ENCODE measurements at regions not wholly inside any gene's neighbourhood (a gene's known extent, or its start where the extent isn't known, plus 50 kb on each side); places are given as distances from the start of the nearest gene placed in this dataset.

- ChIA-PET CTCF (no interaction called here), POLR2A (no interaction called here)
- H3K27ac Mint-ChIP-seq: peak overlapping the region in 1 of 9 donors; percentile 31
- ATAC-seq: no peak
- Histone ChIP-seq H3K4me3 (ENCODE audit: low read length) (no peak overlapping the region), H3K9me3 (ENCODE audit: control insufficient read depth in 2 of 3, low read length in 3 of 3) (no peaks in the 10 kb centered on the region), H3K4me1 (ENCODE audit: control insufficient read depth in 2 of 2, insufficient read depth in 2 of 2, low read length in 2 of 2) (peaks cover 0 to 2% of the 10 kb centered on the region in 2 donors), H3K36me3 (ENCODE audit: control insufficient read depth in 2 of 3, insufficient read depth in 3 of 3, low read length in 3 of 3) (no peaks in the 10 kb centered on the region), H3K27me3 (ENCODE audit: control insufficient read depth in 2 of 2, insufficient read depth in 2 of 2, low read length in 2 of 2) (no peaks in the 10 kb centered on the region), H3K27ac (ENCODE audit: low read depth, low read length) (no peak overlapping the region)
- H3K4me3 Mint-ChIP-seq: no peak overlapping the region
- no peaks in the 10 kb centered on the region for H3K36me3 Mint-ChIP-seq
- no peak for DNase-seq
- intact Hi-C loops (cut with micrococcal nuclease): no loop called here
- no peaks in the 10 kb centered on the region for H3K27me3 Mint-ChIP-seq
- H3K9me3 Mint-ChIP-seq: no peaks in the 10 kb centered on the region
- peaks cover 1 to 26% (median 6%) of the 10 kb centered on the region in 7 donors for H3K4me1 Mint-ChIP-seq
Measured at GRCh38 chr13:24612726-24613125, 67.5 kb upstream of the ATP12A start.

GRCh38 chr13:24613128-24613527, 67.1 kb upstream of the ATP12A start:
- H3K27me3 Mint-ChIP-seq: no peaks in the 10 kb centered on the region
- H3K36me3 Mint-ChIP-seq: peaks cover 0 to 4% (median 0%) of the 10 kb centered on the region in 5 donors
- no peak for ATAC-seq
- peaks cover 5 to 30% (median 9%) of the 10 kb centered on the region in 7 donors for H3K4me1 Mint-ChIP-seq
- peak overlapping the region in 1 of 9 donors; percentile 31 for H3K27ac Mint-ChIP-seq
- H3K9me3 Mint-ChIP-seq: peaks cover 0 to 1% (median 0%) of the 10 kb centered on the region in 11 donors
- ChIA-PET CTCF (no interaction called here), POLR2A (no interaction called here)
- H3K36me3 ChIP-seq (ENCODE audit: control insufficient read depth in 2 of 3, insufficient read depth in 3 of 3, low read length in 3 of 3): no peaks in the 10 kb centered on the region
- no peak overlapping the region for H3K27ac ChIP-seq (ENCODE audit: low read depth, low read length)
- intact Hi-C loops (cut with micrococcal nuclease): no loop called here
- no peaks in the 10 kb centered on the region for H3K27me3 ChIP-seq (ENCODE audit: control insufficient read depth in 2 of 2, insufficient read depth in 2 of 2, low read length in 2 of 2)
- H3K4me3 Mint-ChIP-seq: no peak overlapping the region
- no peak for DNase-seq
- H3K4me3 ChIP-seq (ENCODE audit: low read length): no peak overlapping the region
- no peaks in the 10 kb centered on the region for H3K9me3 ChIP-seq (ENCODE audit: control insufficient read depth in 2 of 3, low read length in 3 of 3)
- H3K4me1 ChIP-seq (ENCODE audit: control insufficient read depth in 2 of 2, insufficient read depth in 2 of 2, low read length in 2 of 2): peaks cover 3 to 7% of the 10 kb centered on the region in 2 donors

- no peak for ATAC-seq
- Mint-ChIP-seq H3K36me3 (peaks cover 0 to 4% (median 0%) of the 10 kb centered on the region in 5 donors), H3K4me3 (no peak overlapping the region), H3K4me1 (peaks cover 10 to 37% (median 15%) of the 10 kb centered on the region in 7 donors), H3K27me3 (no peaks in the 10 kb centered on the region), H3K27ac (no peak overlapping the region), H3K9me3 (peaks cover 0 to 1% (median 0%) of the 10 kb centered on the region in 11 donors)
- Histone ChIP-seq H3K4me1 (ENCODE audit: control insufficient read depth in 2 of 2, insufficient read depth in 2 of 2, low read length in 2 of 2) (peaks cover 9 to 13% of the 10 kb centered on the region in 2 donors), H3K27ac (ENCODE audit: low read depth, low read length) (no peak overlapping the region), H3K36me3 (ENCODE audit: control insufficient read depth in 2 of 3, insufficient read depth in 3 of 3, low read length in 3 of 3) (no peaks in the 10 kb centered on the region), H3K4me3 (ENCODE audit: low read length) (no peak overlapping the region), H3K27me3 (ENCODE audit: control insufficient read depth in 2 of 2, insufficient read depth in 2 of 2, low read length in 2 of 2) (no peaks in the 10 kb centered on the region), H3K9me3 (ENCODE audit: control insufficient read depth in 2 of 3, low read length in 3 of 3) (no peaks in the 10 kb centered on the region)
- ChIA-PET CTCF (no interaction called here), POLR2A (no interaction called here)
- intact Hi-C loops (cut with micrococcal nuclease): no loop called here
- no peak for DNase-seq
Measured at GRCh38 chr13:24613755-24614154, 66.5 kb upstream of the ATP12A start.

- Histone ChIP-seq H3K4me1 (ENCODE audit: control insufficient read depth in 2 of 2, insufficient read depth in 2 of 2, low read length in 2 of 2) (peaks cover 17 to 20% of the 10 kb centered on the region in 2 donors), H3K36me3 (ENCODE audit: control insufficient read depth in 2 of 3, insufficient read depth in 3 of 3, low read length in 3 of 3) (no peaks in the 10 kb centered on the region), H3K27me3 (ENCODE audit: control insufficient read depth in 2 of 2, insufficient read depth in 2 of 2, low read length in 2 of 2) (no peaks in the 10 kb centered on the region), H3K9me3 (ENCODE audit: control insufficient read depth in 2 of 3, low read length in 3 of 3) (no peaks in the 10 kb centered on the region), H3K4me3 (ENCODE audit: low read length) (no peak overlapping the region), H3K27ac (ENCODE audit: low read depth, low read length) (no peak overlapping the region)
- Mint-ChIP-seq H3K4me3 (no peak overlapping the region), H3K27ac (peak overlapping the region in 5 of 9 donors; percentile 9 to 56 (median 16)), H3K36me3 (peaks cover 0 to 4% (median 0%) of the 10 kb centered on the region in 5 donors), H3K4me1 (peaks cover 15 to 42% (median 23%) of the 10 kb centered on the region in 7 donors), H3K27me3 (no peaks in the 10 kb centered on the region), H3K9me3 (peaks cover 0 to 1% (median 0%) of the 10 kb centered on the region in 11 donors)
- intact Hi-C loops (cut with micrococcal nuclease): no loop called here
- ChIA-PET CTCF (no interaction called here), POLR2A (no interaction called here)
- ATAC-seq (no peak), DNase-seq (no peak)
Measured at GRCh38 chr13:24614306-24615080, 65.7 kb upstream of the ATP12A start.

DNA sequence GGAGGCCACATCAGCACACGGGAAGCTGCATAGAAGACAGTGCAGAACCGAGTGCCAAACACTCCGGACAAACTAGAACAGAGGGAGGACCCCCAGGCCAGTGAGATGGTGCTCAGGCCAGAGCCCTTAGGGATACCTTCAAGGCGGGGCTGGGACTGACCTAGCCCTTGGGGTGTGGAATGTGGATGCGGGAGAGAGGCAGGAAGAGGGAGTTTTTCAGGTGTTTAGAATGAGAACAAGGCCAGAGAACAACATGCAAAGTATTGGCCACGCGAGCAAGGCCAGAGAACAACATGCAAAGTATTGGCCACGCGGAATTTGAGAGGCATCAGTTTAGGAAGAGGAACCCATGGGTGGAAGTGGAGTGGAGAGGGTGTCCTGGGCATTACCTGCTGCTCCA, 65.1 kb upstream of the ATP12A start:
- H3K27me3 Mint-ChIP-seq: no peaks in the 10 kb centered on the region
- intact Hi-C loops (cut with micrococcal nuclease): no loop called here
- no peak overlapping the region for H3K27ac ChIP-seq (ENCODE audit: low read depth, low read length)
- H3K4me3 ChIP-seq (ENCODE audit: low read length): no peak overlapping the region
- peaks cover 0 to 4% (median 0%) of the 10 kb centered on the region in 5 donors for H3K36me3 Mint-ChIP-seq
- no peak for ATAC-seq
- ChIA-PET POLR2A (no interaction called here), CTCF (no interaction called here)
- peak overlapping the region in 5 of 9 donors; percentile 9 to 56 (median 16) for H3K27ac Mint-ChIP-seq
- no peaks in the 10 kb centered on the region for H3K27me3 ChIP-seq (ENCODE audit: control insufficient read depth in 2 of 2, insufficient read depth in 2 of 2, low read length in 2 of 2)
- H3K4me1 Mint-ChIP-seq: peaks cover 16 to 46% (median 26%) of the 10 kb centered on the region in 7 donors
- H3K9me3 ChIP-seq (ENCODE audit: control insufficient read depth in 2 of 3, low read length in 3 of 3): no peaks in the 10 kb centered on the region
- no peaks in the 10 kb centered on the region for H3K36me3 ChIP-seq (ENCODE audit: control insufficient read depth in 2 of 3, insufficient read depth in 3 of 3, low read length in 3 of 3)
- peaks cover 17 to 26% of the 10 kb centered on the region in 2 donors for H3K4me1 ChIP-seq (ENCODE audit: control insufficient read depth in 2 of 2, insufficient read depth in 2 of 2, low read length in 2 of 2)
- no peak overlapping the region for H3K4me3 Mint-ChIP-seq
- DNase-seq: no peak
- peaks cover 0 to 1% (median 0%) of the 10 kb centered on the region in 11 donors for H3K9me3 Mint-ChIP-seq

GRCh38 chr13:24615911-24616472, 64.2 kb upstream of the ATP12A start:
- no peak for ATAC-seq
- H3K4me1 Mint-ChIP-seq: peaks cover 18 to 42% (median 31%) of the 10 kb centered on the region in 7 donors
- H3K36me3 Mint-ChIP-seq: peaks cover 0 to 4% (median 0%) of the 10 kb centered on the region in 5 donors
- Histone ChIP-seq H3K4me1 (ENCODE audit: control insufficient read depth in 2 of 2, insufficient read depth in 2 of 2, low read length in 2 of 2) (peaks cover 17 to 31% of the 10 kb centered on the region in 2 donors), H3K27me3 (ENCODE audit: control insufficient read depth in 2 of 2, insufficient read depth in 2 of 2, low read length in 2 of 2) (no peaks in the 10 kb centered on the region), H3K9me3 (ENCODE audit: control insufficient read depth in 2 of 3, low read length in 3 of 3) (no peaks in the 10 kb centered on the region), H3K4me3 (ENCODE audit: low read length) (no peak overlapping the region), H3K36me3 (ENCODE audit: control insufficient read depth in 2 of 3, insufficient read depth in 3 of 3, low read length in 3 of 3) (no peaks in the 10 kb centered on the region), H3K27ac (ENCODE audit: low read depth, low read length) (no peak overlapping the region)
- peak overlapping the region in 1 of 9 donors; percentile 70 for H3K27ac Mint-ChIP-seq
- H3K4me3 Mint-ChIP-seq: no peak overlapping the region
- ChIA-PET POLR2A (interaction anchor here (0.6 kb wide), 1 partner anchor 687 kb away, joined by 5 read pairs; no protein-coding TSS in a partner anchor), CTCF (no interaction called here)
- intact Hi-C loops (cut with micrococcal nuclease): no loop called here
- no peak for DNase-seq
- H3K27me3 Mint-ChIP-seq: no peaks in the 10 kb centered on the region
- peaks cover 0 to 1% (median 0%) of the 10 kb centered on the region in 11 donors for H3K9me3 Mint-ChIP-seq
